Stimulated activated CD8-positive, alpha-beta memory T cell treated with anti-CD3 and anti-CD28 coated beads, Interleukin-12 subunit alpha, Interleukin-12 subunit beta, amount 100 ng/mL, for 1 hour (primary cell): ENCODE measurements at regions not wholly inside any gene's neighbourhood (a gene's known extent, or its start where the extent isn't known, plus 50 kb on each side); places are given as distances from the start of the nearest gene placed in this dataset.

Source experiments
- DNase-seq: peaks from one replicate; pipeline ENCODE4 v3.0.0-alpha.2; 2020; ENCODE audit warnings: low read depth

DNA sequence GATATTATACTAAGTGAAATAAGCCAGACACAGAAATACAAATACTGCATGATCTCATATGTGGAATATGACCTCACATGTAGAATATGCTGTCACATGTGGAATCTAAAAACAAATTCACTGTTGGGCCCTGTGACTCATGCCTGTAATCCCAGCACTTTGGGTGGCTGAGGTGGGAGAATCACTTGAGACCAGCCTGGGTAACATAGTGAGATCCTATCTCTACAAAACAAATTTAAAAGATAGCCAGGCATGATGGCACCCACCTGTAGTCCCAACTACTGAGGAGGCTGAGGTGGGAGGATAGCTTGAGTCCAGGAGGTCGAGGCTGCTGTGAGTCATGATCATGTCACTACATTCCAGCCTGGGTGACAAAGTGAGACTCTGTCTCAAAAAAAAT is 160.3 kb downstream of the PTEN start:
- DNase-seq: no peak

DNA sequence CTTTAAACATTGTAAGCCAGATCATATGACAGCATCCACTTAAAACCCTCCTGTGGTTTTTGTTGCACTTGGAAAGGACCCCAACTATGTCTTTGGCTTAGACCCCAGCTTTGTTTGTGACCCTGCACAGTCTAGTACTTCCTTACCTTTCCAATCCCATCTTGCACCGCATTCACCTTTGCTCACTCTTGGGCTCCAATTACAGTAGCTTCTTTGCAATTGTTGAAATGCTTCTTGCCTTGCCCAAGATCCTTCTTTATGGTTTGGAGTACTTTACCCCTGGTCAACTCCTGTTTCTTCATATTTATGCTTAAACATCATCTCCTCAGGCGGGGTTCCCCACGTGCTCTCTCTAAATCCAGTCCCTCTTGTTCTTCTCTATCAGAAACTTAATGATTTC is 162.6 kb downstream of the PTEN start:
- DNase-seq: no peak

DNA sequence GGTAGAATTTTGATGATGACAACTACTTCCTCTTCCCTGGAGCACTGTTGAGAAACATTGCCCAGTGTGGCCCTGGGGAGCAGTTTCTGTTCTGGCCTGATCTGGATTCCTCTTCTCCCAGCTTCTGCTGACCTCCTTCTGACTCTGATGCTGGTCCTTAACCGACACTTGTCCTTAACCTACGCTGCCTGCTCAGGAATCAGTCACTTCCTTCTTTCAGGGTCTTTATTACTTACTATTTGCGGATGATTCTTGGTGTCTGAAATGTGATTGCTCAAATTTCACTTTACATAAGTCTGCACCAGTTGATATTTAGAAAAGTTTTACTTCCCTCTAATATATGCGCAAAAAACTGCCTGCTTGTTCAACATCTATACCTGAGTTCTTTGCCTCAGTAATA is 164.1 kb downstream of the PTEN start:
- DNase-seq: no peak

DNA sequence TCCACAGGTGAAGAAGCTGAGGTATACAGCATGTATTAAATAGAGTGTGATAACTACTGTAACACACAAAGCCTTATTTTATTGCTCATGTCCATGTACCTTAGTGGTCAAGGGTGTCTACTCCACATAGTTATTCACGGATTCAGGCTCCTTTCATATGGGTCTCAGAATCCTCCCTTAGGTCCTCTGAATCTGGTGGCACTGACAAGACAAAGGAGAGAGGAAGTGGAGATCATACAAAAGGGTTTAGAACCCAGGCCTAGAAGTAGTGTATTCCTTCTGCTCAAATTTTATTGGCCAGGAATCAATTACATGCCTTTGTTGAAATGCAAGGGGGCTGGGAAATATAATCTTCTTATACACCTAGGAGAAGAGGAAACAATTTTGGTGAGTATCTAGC is 164.6 kb downstream of the PTEN start:
- no peak for DNase-seq

DNA sequence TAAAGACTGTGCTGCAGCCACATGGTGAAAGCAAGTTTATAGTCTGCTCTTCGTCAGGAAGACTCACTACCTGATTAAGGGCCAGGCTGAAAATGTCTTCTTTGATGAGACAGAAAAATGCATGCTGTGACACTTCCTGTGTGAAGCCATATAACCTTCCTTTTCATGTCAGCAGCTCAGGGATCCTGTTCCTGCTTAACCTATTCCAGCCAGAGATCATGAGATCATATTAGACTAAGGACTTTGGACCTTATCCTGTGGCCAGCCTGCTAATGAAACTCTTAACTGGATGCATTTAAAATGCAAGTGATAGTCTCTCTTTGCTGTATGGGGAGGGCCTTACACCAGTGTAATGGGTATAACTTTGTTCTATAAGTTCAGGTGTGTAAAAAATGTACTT is 165.2 kb downstream of the PTEN start:
- DNase-seq: no peak

DNA sequence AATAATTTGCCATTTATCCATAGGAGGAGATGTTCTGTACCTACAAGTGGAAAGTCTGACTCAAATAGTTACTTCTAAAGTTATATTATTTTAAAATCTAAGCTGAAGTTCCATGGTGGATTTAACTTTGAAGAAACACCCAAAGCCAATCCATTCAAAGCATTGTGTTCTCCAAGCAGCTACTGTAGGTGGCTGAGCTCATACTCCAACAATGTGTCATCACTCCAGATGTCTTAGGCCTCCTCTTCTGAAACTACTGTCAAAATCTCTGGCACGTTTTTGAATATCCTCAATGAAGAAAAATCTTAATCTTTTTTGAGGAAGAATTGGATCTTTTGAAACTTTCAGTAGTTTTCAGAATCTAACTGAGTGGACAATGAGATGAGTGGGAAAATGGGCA is 169.1 kb downstream of the PTEN start:
- DNase-seq: no peak

DNA sequence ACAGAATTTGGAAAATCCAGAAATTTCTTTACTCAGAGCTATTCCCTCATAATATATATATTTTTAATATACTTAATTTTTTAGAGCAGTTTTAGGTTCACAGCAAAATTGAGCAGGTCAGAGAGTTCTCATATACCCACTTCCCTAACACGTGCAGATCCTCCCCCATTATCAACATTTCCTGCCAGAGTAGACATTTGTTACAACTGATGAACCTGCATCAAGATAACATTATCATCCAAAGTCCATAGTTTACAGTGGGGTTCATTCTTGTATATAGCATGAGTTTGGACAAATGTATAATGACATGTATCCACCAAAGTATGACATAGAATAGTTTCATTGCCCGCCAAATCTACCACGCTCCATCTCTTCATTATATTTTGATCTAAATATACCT is 170.0 kb downstream of the PTEN start:
- DNase-seq: no peak

DNA sequence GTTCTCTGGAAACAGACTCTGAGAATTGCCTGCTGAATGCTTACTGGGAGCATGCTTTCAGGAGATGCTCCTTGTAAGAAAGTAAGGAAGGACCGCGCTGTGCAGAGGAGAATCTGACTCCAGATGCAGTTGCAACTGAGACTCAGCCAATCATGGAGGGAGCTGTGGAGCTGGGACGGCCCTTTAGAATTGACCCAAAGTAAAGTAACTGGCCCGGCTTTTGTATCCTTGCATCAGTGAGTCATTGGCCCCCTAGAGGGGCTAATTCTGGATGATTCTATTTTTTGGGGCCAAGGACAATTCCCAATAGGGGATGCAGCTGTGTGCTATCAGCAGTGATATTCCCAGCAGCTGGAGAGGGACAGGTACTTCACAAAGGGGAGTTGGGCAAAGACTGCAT is 170.4 kb downstream of the PTEN start:
- DNase-seq: no peak

DNA sequence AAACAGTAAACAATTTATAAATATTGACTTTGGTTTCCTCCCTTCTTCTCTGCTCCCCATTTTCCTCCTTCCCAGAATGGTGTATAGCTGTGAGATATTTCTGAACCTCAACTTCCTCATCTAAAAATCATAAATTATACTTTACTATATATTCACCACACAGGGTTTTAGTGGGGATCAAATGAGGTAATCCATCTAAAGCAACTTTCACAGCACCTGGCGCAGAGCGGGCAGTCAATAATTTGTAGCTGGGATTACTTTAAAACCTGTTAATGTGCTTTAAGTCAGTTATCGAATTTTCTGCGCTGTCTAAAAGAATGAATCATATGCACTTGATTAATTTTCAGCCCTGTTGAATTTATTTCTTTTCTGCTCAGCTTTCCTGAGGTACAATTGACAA is 172.7 kb downstream of the PTEN start:
- DNase-seq: no peak

DNA sequence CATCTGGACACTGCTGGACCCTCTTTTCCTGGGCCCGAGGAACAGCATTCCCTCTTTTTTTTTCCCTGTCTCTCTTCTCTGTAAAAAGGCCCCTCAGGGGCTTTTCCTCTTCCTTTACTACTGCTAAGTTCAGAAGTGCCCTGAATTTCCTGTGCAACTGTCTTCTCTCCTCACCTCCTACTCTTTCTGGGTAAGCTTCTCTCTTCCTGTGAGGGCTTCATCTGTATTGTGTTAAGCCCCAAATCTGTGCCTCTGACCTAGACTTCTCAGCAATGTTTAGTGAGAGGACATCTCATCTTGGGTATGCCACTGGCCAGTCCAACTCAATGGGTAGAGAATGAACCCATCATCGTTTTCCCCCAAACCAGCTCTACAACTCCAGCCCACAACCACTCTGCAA is 174.2 kb downstream of the PTEN start:
- DNase-seq: no peak

DNA sequence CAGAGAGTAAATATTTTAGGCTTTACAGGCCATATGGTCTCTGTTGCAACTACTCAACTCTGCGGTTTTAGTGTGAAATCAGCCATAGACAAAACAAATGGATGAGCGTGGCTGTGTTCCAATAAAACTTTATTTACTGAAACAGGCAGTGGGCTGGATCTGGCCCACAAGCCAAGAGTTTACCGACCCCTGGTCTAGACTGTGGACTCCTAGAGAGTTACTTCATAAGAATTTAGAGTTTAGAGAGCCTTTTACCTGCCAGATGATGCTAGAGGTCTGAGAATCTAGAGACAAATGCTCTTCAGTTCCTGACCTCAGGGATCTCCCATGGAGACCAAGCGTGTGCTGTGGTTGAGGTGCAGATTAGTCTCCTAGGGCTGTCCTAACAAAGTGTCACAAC is 174.8 kb downstream of the PTEN start:
- DNase-seq: no peak

DNA sequence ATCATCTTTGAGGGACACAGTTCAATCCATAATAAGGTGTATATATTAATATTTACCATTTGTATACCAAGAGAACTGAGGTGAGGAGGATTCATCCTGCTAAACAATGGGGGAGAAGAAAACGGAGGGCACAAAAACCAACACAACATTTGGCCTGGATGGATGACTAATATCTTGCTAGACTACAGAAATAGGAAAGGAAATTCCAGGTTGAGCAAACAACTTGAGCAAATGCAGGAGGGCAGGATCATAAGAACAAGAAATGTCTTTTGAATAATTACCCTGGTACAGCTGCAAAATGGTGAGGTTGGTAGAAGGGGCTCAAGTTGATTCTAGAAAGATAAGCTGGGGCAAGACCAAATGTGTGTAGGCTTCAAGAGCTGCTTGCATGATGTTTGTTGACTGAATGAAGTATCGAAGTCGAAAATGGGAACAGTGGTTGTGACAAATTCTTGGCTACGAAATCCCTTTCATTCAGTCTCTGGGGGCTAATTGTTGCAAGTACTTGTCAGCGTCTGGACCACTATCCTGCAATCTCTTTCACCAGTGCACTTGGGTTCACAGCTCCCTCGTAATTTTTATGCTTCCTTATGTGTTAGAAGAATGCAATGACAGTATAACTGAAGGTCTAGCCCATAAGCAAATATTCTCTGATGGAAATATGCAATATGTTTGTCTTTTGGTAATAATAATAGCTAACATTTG is 176.2 kb downstream of the PTEN start:
- DNase-seq: no peak

DNA sequence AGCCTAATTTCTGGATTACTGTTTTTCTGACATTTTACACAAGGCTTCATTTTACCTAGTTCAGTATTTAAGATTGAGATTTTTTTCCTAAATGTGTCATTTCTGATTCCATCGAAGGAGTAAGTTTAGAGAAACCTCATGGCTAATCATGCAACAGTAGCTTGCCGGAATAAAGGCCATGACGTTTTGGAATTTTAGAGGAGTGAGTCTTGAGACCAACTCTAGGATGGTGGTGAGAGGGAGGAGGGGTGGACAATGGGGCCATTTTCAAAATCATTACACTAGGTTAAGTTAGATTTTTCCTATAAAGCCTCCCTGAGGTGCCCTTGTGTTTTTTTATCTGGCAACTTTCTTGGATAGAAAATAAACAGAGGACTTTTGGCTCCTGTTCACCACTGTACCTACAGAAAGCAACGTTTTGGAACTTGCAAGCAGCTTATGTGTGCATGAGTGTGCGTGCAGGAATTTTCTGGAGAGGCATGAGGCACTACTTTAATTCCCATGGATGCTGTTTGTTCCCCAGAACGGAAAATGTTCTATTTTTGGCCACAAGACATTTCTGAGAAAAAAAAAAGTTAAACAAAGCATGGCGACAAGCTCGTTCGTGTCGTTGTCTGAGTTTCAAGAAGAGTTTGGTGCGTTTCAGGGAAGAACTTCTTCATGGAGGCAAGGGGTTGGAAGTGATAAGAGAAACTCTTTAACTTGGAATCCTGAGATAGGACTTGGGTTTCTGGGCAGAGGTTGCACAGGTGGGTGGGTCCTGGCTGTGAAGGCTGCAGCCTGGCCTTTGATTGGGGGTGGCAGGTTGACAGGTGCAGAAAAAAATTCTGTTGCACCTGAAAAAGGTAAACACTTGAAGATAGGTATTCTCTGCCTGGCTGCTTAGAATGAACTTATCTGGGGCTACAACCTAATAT is 178.1 kb downstream of the PTEN start:
- no peak for DNase-seq

DNA sequence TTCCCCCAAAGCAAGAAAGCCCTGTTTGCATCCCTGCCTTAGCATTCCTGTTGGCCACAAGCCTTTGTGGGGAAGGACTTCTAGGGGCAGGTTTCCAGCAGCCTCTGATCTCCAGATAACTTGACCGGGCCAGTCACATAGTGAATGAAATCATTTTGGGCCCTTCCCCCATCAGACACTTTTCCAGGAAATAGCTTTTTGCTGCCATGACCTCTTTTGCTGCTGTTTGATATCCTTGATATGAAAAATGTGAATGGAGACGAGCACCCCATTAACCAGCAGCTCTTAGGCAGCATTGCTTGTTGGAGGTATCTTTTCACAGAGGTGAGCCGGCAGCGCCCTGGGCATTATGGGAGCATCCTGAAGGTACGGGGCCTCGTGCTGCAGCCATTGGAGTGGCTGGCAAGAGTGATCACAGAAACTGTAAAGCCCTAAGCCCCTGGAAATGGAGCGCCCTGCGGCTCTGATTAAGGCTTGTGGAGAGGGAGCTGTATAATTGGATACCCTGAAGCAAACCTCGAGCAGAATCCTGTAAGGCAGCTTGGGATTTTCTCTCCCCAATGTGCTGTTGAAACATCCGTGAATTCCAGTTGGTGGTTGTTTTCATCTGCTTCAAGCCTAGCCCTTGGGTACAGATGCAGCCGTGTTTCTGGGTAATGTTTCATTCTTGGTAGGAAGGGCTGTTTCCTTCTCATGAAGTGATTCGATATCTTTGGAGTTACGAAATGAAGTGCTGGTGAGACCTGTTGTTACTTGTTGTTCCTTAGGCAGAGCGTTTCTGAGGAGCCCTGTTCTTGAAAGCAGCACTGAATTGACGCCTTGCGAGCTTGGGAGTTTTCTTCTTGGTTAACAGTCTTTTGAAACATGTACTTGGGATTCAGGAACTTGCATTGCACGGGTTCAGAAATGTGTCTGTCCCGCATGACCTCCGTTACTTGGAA is 179.0 kb downstream of the PTEN start:
- no peak for DNase-seq

DNA sequence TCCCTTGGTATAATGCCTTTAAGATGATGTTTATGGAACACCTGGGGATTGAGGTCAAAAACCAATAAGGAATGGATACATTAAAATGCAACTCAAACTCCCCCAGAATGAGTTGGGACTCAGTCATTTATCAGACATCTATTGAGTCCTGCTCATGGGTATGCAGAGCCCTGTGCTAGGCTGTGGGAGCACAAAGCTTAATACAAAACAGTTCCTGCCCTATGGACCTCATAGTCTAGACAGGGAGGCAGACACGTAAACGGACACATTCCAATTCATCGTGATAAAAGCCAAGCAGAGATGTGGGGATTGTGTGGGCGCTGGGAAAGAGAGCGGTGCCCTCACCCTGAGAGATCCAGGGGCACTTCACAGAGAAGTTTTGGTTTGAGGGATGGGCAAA is 181.7 kb downstream of the PTEN start:
- DNase-seq: no peak

DNA sequence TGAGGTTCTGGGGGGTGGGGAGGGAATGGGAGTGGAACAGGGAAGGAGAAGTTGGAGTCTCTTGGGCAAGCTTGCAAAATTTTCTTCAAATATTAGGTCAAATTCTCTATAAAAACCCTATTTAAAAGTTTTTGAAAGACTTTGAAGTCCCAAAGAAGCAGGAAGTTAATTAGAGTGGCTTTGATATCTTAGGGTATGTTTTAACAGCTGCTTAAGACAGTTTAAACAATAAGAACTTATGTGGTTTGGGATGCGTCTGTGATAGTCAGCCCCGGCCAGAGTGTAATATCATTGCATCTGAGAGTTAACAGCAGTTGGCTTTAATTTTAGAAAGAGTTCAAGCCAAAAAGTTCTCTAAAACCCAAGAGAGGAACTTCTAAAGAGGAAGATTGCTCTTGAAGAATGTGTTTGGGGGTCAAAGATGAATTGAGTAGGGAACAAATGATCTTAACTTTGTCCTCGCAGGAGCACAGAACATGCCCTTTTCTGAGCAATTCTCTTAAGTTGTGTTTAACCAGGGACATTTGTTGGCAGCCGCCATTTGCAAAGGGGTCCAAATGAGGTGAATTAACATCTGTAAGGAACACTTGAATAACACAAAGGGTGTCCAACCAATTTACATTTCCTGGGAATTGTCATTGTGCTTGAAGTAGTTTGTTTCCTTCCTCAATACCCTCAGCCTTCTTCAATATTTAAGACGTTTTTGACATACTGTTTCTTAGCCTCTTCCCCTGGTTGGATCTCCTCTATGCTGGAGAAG is 182.4 kb downstream of the PTEN start:
- no peak for DNase-seq

DNA sequence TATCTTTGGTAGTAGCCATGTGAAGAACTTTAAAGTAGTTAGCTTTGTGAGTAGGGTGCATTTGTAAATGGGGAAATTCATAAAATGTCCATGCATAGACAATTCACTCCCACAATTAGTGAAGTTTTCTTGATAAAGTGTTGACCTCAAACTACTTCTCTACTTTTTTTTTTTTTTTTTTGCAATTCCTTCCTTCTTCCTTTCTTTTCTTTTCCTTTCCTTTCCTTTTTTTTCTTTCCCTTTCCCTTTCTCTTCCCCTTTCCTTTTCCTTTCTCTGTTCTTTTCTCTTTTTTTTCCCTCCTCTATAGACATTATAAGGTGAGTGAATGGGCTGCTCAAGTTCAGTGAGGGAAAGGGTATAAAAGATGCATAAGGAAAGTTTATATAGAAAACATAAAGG is 184.2 kb downstream of the PTEN start:
- DNase-seq: no peak

DNA sequence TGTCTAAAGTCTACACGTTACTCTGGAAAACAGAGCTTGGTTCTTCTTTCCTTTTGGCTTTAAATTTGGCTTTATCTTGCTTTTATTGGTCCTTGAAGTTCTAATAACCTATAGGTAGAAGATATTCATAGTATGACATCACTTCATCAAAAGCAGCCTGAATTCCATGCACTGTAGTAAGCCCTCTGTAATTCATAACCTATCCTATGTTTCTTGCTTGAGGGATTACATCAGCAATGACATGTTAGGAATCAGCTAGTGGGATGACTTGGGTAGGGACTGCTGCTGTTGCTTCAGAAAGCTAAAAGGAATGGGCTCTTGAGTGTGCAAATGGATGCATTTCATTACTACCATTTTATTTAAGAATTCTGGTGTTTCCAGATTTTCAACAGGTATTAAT is 184.9 kb downstream of the PTEN start:
- no peak for DNase-seq

DNA sequence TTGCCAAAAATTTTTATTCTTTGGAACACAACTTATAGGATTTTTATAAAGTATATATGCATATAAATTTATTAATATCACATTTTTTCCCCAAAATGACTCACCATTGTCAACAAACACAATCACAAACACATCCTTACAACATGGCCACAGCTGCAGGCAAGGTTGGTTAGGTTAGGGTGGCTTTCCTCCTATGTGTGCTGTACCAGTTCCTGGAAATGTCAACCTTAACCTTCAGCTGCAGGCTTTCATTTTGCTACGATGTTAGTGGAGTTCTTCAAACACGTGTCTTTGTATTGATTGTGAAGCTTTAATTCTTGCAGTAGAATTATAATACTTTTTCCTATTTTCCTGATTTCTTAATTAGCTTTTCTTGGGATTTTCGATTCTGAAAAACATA is 185.8 kb downstream of the PTEN start:
- DNase-seq: no peak

DNA sequence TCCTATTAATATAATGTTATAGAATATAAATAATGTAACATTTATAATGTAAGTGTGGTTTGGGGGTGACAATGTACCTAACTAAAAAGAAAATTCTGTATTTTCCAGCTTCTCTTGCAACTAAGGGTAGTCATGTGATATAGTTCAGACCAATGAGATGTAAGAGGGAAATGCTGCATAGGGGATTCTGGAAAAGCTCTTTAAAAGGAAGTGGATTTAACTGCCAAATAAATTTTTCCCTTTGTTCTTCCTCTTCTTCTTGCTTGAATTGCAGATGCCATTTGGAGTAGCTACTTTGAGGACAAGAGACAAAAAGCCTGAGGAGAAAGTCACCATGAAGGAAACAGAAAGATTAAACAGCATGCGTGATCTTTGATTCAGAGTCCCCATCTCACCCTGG is 194.3 kb downstream of the PTEN start:
- DNase-seq: no peak

DNA sequence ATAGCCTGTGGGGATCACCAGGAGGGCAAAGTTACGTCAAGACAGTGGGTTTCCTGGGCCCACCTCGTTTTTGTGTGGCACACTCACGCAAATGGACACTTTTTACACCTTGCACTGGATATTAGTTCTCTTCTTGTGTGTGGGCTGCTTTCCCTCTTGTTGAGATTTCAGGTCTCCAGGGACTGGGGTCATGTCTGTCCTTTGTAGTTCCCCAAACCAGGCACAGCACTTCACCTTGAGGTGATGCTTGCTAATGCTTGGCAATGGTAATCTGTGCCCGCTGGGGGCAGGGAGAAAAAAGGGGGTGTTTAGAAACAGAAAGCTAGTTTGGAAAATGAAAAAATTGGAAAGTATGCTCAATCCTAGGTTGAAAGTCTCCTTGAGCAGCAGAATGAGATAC is 195.3 kb downstream of the PTEN start:
- no peak for DNase-seq

DNA sequence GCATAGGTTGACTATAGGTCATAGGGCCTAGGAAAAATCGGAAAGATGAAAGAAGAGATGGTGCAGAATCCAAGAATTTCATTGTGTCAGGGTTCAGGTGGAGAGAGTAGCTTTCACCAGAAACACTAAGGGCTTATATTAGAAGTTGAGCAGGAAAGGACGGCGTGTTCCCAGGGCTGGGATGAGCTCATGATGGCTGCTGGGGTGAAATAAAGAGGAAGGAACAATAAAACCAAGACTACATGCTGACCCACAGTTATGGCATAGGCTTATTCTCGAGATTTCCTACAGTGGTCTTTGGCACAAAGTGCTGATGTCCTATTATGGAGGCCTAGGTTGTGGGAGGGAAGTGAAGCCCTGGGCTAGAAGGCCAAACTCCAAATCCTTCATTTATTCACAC is 195.8 kb downstream of the PTEN start:
- DNase-seq: no peak
